ENCODE measurements at regions not wholly inside any gene's neighbourhood (a gene's known extent, or its start where the extent isn't known, plus 50 kb on each side); places are given as distances from the start of the nearest gene placed in this dataset.
A peak's percentile ranks its signal among the peaks of the same experiment; 100 is the strongest.
"Not testable (repeated sequence)": the region's sequence is repeated elsewhere in the genome, so short reads cannot be mapped to it uniquely, and the experiment has no call there.

DNA sequence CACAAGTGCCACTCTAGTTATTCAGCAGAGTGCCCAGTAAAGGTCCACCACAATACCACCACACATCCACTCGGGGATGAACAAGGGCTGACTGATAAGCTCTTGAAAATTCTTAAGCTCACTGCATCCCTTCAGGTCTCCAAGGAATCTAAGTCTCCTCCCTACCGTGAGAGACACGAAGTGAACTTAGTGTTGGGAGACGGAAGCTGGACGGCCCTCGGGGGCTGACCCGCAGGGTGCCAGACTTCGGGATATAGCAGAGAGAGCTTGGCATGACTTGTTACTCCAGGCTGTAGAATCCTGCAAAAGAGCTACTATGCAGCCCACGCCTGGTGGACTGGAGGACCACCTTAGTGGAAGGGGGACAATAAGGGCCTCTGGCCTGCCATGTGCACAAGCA is 75.1 kb downstream of the LYZL1 start:
- DNase-seq = not testable (repeated sequence)

DNA sequence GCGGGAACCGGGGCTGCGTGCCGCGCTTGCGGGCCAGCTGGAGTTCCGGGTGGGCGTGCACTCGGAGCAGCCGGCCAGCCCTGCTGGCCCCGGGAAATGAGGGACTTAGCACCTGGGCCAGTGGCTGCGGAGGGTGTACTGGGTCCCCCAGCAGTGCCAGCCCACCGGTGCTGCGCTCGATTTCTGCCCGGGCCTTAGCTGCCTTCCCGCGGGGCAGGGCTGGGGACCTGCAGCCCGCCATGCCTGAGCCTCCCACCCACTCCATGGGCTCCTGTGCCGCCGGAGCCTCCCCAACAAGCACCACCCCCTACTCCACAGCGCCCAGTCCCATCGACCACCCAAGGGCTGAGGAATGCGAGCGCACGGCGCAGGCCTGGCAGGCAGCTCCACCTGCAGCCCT is 77.3 kb downstream of the LYZL1 start:
- DNase-seq = not testable (repeated sequence)

DNA sequence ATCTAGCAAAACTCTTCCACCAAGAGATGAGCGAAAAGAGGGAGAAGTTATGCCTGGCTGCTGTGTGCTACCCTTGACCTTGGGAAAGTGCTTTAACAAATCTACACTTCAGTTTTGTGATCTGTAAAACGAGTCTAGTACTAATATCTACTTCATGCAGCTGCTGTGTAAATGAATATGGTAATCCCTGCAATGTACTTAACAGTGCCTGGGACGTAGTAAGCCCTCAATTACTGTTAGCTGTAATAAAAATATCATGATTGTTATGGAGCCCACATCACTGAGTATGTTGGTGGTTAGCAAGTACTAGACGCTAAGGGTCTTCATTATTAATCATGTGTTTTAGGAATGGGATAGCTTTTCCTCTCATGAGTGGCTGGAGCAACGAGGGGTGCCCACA is 80.5 kb downstream of the LYZL1 start:
- no peak for DNase-seq

DNA sequence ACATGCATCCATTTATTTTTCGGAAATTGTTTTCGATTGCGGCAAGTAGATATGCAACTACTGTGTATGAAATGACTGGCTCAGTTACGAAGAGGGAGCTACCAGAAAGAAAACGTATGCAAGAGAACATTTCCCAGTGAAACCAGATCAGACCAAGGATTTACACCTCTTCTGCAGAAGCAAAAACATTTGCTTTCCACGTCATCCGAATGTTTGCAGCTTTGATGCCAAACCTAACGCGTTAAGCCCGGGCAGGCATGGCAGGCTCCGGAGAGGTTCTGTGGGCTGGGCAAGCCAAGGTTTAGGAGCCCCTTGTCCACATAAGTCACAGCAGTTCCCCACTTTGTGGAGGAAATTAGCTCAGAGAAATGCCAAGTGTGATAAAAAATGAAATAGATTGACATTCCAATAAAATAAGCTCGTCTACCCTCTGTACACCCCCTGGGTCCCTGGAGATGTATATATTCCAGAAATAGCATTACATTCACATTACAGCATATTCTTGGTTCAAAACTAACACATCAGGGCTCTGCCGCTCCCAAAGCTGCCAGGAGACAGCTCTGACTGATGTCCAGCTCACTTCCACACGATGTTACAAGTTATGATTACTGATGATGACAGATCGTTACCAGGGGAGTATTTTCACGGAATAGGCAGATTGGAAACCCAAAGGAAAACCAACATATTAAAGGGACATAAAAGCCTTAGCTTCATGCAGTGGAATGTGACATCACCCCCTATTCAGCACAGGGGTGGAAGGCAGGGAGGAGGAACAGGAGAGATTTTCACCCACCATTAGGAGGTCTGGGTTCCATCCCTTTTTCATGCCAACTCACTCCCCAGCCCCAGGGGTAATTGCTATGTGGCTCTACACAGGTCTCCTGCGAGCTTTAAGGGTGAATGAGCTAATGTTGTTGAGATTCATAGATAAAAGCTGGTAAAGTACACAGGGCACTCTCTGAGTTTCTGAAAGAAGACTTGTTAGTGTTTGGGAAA is 81.5 kb downstream of the LYZL1 start:
- DNase-seq = no peak

DNA sequence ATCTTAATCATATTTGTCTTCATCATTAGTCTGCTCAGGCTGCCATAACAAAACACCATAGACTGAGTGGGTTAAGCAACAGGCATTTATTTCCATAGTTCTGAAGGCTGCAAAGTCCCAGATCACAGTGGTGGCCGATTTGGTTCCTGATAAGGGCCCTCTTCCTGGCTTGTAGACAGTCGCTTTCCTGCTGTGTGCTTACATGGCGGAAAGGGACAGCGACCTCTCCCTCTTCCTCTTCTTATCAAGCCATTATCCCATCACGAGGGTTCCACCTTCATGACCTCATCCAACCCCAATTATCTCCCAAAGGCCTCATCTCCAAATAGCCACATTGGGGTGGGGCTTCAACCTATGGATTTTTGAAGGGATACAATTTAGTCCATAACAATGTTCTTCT is 84.0 kb downstream of the LYZL1 start:
- DNase-seq = no peak

DNA sequence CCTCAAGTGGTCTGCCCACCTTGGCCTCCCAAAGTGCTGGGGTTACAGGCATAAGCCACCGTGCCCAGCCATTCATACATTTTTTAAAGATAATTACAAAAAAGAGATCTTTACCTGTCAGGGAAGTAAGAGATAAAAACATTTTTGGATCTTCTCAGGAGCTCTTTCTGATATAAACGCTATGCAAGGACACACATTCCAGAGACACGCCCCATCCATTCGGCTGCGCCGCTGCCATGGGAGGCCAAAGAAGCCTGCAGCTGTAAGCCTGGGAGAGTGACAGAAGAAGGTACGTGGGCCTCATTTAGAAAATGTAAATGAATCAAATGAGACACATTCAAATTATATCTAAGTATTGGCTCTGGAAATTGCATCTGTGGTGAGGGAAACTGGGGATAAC is 85.3 kb downstream of the LYZL1 start:
- no peak for DNase-seq

DNA sequence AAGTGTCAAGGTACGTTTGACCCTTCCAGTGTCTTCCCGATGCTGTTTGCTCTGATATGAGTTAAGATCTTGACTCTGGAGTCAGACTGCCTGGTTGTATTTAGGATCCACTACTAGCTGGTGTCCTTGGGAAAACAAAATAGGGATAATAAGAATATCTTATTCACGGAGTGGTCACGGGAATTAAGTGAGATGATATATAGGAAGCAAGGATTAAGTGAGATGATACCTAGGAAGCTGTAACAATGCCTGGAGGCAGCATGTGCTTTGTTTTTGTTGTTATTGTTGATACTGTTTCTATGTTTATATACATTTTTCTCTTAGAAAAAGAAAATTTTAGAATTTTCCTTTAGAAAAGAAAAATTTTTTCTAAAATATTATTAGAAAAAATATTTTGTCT is 87.0 kb downstream of the LYZL1 start:
- DNase-seq = no peak

DNA sequence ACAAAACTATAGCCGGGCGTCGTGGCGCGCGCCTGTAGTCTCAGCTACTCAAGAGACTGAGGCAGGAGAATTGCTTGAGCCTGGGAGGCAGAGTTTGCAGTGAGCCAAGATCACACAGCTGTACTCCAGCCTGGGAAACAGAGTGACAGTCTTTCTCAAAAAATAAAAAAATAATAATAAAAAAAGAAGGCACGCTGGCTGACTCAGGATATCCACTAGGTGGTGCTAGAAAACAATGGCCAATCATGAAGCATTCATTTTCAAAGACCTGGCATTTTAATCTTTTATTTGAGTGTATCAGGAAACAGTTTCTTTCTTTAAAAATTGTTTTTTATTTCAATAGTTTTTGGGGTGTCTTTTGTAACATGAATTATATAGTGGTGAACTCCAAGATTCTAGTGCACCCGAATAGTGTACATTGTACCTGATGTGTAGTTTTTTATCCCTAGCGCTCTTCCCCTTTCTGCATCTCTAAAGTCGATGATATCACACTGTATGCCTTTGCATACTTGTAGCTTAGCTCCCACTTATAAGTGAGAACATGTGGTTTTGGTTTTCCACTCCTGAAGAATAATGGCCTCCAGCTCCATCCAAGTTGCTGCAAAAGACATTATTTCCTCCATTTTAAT is 88.6 kb downstream of the LYZL1 start:
- no peak for DNase-seq

DNA sequence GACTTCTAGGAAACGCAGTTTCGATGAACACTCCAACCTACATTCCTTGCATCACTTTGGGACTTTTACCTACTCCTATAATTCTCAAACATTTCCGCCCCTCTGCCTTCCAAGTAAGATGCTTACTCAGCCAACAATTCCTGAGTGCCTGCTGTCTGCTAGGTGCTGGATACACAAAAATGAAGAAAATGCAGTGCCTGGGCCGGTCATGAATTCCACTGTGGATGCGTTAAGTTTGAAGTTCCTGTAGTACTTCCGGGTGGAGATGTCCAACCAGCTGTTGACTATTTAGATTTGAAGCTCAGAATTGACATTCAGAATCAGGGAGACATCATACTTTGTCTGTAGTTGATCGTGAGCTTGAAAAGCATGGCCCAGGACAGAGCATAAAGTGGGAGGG is 89.2 kb downstream of the LYZL1 start:
- no peak for DNase-seq

DNA sequence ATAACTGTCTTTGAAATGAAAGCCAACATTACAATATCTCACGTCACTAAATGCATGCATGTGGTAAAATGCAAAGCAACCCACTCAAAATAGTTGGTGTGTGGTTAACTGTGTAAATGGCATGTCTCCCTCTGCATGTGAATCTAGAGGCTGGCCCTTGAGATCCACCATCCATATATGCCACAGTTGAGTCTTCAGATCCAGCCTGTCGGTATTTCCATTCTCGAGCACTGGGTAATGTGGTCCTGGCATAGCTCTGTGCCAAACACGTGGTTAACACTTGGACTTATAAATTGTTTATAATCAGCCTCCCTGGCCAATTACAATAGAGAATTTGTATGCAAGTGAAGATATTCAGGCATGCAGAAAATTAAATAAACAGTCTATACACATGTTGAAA is 90.3 kb downstream of the LYZL1 start:
- DNase-seq = no peak

DNA sequence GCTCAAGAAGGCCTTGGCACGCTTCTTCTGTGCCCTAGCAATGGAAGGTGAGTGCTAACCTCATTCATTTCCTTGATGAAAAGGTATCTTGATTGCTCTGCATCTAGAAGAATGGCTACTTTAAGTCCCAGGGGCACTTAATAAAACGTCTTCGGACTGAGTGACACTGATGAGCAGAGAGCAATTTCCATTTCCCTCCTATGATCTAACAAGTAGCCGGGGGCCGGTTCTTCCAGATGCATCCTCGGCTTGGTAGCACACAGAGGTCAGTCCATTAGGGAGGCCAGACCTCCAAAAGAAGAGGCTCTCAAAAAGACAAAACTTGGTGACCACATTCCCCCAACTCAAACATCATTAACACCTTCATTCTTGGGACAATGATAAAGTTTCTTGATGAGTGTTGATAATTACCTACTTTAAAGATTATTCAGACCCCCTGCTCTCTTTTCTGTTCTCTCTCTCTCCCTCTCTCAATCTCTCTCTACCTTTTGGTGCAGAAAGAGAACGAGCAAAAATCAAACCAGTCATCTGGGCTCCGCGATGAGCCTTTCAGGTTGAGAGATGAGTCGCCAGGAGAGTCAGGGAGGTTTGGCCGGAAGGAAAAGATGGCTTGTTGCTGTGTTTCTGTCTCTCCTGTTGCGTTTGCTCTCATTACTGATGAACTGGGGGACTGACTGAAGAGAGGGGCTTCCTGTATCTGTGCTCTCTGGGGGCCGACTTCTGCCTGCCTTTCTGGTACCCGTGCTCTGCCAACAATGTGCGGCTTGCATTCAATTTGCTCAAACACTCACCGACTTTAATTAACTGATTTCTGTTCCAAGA is 91.1 kb downstream of the LYZL1 start:
- DNase-seq = not testable (repeated sequence)

DNA sequence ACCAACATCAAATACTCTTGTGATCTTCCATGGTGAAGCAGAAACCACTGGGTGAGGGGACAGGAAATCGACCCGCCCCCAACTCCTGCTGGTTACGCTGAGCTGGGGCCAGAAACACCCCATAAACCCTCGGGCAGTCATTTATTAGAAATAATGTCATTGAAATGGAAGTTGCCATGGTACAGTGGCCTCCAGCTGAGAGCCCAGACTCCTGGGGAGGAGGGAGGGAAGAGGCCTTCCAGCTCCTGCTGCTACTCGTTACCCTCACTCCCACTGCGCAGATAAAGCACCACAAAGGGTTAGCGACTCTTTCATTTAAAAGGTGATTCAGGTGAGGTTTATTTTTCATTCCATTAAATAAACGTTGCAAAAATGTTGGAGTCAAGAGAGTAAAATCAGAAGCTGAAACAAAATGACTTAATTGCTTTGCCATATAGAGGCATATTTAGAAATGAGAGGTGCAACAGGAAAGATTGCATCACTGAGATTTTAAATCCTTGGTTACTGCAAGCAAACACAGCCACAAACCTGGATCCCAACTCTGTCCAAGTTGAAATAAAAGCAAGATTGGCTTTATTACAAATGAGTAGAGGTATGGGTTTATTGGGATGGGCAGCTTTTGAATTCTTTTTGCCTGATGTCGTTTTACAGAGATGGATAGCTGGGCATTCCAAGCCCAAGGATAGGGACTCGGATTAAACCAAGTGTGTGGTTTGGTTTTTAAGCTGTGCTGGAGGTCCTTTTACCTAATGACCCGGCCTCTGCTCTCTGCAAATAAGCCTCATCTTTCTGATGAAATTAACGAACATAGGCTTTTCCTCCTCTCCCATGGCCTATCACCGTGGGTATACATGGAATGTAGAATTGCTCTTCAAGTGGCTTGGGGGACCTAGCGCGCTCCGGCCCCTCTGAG is 92.0 kb downstream of the LYZL1 start:
- not testable (repeated sequence) for DNase-seq

DNA sequence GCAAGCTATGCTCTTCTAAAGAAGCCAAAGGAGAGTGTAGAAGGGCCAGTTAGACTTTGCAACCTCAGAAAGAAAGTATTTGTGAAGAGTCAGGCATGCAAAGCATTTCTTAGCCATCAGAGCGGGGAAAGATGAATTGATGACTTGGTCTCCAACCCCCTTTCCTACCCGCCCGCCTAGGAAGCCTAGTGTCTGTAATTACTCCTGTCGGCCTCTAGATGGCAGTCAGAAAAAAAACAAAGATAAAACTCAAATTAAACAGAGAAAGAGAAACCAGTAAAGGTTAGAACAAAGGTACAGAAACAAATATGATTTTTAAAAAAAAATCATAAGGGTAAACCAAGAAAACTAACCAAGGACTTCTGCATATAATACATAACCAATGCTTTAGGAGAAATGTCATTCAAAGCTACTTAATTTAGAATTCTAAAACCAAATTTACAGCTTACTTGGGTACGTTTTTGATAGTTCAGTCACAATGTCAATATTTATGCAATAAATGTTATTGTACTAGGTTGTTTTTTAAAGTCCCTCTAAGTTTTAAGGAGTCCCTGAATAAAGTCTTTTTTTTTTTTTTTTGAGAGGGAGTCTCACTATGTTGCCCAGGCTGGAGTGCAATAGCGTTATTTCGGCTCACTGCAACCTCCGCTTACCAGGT is 97.6 kb downstream of the LYZL1 start:
- no peak for DNase-seq

DNA sequence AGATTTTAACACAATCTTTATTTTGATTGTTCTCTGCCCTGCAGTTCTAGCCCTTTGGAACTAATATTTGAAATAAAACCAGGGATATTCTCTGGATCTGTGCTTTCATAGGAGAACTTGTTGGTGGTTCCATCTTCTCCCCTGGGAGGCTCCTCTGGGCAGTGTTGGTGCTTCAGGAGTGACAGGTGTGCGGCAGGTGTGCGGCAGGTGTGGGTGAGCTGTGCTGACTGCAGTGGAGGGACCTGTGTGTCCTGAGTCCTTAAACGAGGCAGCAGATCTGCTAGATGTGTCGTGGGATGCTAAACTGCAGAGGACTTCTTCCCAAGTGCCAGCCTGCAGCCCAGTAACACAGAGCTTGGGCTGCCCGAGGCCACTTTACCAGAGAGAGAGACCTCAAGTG is 98.4 kb downstream of the LYZL1 start:
- DNase-seq = peak; percentile 66

DNA sequence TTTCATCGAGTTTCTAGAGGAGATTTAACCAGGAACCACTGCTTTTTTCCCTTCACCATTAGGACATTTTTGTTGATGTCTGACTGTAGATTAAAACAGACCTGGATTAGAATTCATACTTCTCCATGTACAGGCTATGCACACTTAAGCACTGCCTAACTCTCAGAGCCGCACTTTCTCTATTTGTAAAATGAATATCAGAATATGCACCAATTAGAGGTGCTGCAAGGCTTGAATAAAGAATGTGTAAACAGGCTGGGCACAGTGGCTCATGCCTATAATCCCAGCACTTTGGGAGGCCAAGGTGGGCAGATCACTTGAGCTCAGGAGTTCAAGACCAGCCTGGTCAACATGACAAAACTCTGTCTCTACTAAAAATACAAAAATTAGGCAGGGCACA is 99.2 kb downstream of the LYZL1 start:
- DNase-seq = not testable (repeated sequence)

DNA sequence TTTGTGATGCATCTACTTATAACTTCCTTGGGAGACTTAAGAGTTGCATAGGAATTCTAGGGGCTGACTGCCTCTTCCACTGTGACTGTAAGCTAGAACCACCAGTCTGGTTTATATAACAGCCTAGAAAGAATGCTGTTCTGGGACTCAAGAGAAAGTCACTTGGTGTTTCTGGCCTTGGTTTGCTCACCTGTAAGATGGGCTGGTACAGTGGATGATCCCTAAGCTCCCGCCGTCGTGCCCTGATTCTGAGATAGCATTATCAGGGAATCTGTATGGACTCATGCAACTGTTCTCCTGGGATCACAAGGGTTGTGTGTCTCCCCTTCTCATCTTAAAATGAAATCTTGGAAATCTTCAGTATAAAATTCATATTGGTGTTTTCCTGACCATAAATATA is 100.6 kb downstream of the LYZL1 start:
- no peak for DNase-seq

DNA sequence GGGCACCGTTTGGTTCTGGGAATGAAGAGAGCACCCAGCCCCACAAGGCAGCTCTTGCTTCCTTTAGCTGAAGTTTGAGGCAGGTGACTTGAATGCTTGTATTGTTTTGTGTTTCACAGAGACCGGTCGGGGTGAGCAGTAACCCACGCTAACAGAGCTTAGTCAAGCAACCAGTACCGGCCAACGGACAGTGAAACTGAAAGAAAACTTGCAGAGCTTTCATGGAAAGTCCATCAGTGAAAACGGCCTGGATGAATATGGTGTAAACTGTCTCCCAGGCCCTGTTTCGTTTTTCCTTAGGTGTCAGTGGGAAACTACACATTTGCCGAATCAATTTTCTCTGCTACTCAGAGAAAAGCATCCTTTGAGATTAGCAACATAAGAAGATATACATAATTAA is 101.1 kb downstream of the LYZL1 start:
- DNase-seq = no peak

DNA sequence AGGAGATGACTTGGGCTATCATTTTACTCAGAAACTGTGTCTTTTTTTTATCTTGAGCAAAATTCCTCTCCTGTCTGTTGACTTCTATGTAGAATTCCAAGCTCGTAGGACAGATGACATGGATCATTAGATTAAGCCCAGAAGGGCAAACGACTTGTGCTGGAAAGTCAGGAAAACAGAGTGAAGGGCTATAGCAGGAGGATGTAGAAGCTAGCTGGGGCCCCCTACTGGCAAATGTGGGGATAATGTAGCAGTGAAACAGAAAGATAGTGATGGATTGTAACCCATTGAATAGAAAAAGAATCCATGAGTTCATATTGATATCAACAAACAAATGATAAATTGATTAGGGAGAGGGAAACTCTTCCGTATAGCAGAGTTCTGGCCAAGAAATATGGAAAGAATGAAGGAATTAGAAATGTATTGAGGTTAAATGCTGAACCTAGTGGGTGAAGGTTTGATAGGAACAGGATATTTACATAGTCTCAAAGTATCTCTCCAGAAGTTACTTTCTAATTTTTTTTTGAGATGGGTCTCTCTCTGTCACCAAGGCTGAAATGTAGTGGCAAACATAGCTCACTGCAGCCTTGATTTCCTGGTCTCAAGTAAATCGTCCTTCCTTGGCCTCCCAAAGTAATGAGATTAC is 103.6 kb downstream of the LYZL1 start:
- DNase-seq = no peak

DNA sequence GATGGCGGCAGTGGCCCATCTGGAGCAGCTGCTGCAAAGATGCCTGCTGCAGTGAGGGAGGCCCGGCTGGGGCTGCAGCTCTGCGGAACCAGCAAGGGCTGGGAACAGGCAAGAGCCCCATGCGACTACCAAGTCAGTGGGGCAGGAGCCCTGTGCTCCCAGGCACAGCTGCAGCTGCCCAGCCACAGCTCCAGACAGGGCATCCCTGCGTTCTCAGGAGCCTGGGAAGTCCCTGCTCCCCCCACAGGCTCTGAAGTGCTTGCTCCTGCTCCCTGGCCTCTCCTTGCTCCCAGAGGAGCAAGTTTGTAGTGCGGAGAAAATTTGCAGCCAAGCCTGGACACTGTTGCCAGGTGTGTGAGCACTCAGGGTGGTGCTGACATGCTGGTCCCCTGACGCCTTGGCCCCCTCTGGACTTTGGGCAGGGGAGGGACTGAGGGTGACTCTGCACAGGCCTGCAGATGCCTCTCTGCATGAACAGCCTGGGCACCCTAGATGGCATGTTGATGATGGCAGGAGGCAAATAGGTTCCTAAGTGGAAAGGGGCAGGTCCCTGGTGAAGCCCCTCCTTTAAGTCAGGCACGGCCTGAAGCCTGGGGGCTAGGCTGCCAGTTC is 105.6 kb downstream of the LYZL1 start:
- no peak for DNase-seq

DNA sequence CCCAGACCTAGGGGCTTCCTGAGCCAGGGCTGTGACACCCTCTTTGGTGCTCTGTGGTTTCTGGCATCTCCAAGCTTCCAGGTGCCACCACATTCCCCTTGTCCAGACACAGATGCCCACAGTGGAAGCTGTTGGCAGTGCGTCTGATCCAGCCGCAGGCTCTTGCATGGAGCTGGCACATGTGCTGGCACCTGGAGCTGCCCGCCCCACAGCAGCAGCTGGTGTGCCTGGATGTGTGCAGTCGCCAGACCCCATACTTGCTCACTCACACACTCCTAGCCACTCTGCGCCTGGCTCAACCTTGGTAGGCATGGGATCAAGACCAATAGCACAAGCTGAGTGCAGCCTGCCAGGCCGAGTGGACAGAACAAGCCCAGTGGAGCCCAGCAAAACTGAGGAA is 106.5 kb downstream of the LYZL1 start:
- no peak for DNase-seq

DNA sequence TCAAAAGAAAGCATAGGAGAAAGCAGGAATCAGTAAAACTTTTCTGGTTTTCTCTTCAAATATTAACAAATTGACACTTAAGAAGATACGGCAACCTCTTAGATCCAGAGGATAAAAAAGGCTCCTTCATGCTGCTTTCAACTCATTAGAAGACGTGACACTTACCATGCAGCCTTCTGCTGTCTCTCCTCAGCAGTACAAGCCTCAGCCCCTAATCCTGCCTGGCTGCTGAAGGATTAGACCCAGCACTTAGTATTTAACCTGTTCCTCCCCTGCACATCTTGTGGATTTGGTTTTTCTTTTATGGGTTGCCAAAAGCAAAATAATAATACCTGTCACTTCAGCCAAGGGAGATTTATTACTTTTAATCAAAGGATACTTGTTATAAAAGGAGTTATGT is 108.4 kb downstream of the LYZL1 start:
- DNase-seq = no peak

Data from NCI-H187 treated with DMSO at 0.1 percent for 48 hours (cell line).